CD14-positive monocyte (primary cell): ENCODE measurements at regions not wholly inside any gene's neighbourhood (a gene's known extent, or its start where the extent isn't known, plus 50 kb on each side); places are given as distances from the start of the nearest gene placed in this dataset.

Experiments
- DNase-seq, 3 donors: peaks; one replicate each; pipeline ENCODE4 v3.0.0-alpha.2; 2011 to 2022
- H2AFZ ChIP-seq: 2 replicates; pipeline ENCODE4 v1.6.0; 2012; ENCODE audit warnings: mild to moderate bottlenecking, low read depth, low read length, inconsistent platforms; ENCODE audit not compliant: insufficient read depth, poor library complexity, severe bottlenecking
- H3K27ac ChIP-seq, 2 donors: 1 replicate in 1 of 2; 2 replicates in 1 of 2; pipeline ENCODE4 v1.5.1; 2012 to 2013; ENCODE audit warnings: low read length in 2 of 2, control low read depth in 1 of 2, inconsistent platforms in 1 of 2, low read depth in 1 of 2, mild to moderate bottlenecking in 1 of 2
- H3K27me3 ChIP-seq, 2 donors: one replicate each; pipeline versions ENCODE4 v1.6.0 to v1.6.1; 2011 to 2013; ENCODE audit warnings: low read length in 2 of 2; ENCODE audit not compliant: control insufficient read depth in 2 of 2, insufficient read depth in 2 of 2
- H3K36me3 ChIP-seq, 2 donors: replicated peaks in 1 of 2; 1 replicate in 1 of 2; 2 replicates in 1 of 2; pipeline versions ENCODE4 v1.5.1 to v1.6.1; 2012 to 2013; ENCODE audit warnings: low read length in 2 of 2, control low read depth in 1 of 2, inconsistent platforms in 1 of 2, mild to moderate bottlenecking in 1 of 2; ENCODE audit not compliant: insufficient read depth in 2 of 2, control insufficient read depth in 1 of 2
- H3K4me1 ChIP-seq, 2 donors: 1 replicate in 1 of 2; 2 replicates in 1 of 2; pipeline versions ENCODE4 v1.5.1 to v1.6.1; 2012 to 2013; ENCODE audit warnings: low read length in 2 of 2, control low read depth in 1 of 2, inconsistent platforms in 1 of 2, mild to moderate bottlenecking in 1 of 2, moderate library complexity in 1 of 2; ENCODE audit not compliant: insufficient read depth in 2 of 2, control insufficient read depth in 1 of 2
- H3K4me2 ChIP-seq: replicated peaks from 2 replicates; pipeline ENCODE3; 2012; ENCODE audit warnings: low read length, moderate library complexity, mild to moderate bottlenecking; ENCODE audit not compliant: poor library complexity, severe bottlenecking; ENCODE audit errors: extremely low read depth
- H3K4me3 ChIP-seq, 3 experiments: fragments of 200-600 bp in 1 of 3; sonication (generic) in 1 of 3; replicated peaks in 1 of 3; 1 replicate in 2 of 3; 2 replicates in 1 of 3; pipeline ENCODE4 v1.5.1; 2011 to 2013; ENCODE audit warnings: low read length in 3 of 3, mild to moderate bottlenecking in 3 of 3, control low read depth in 2 of 3, low read depth in 2 of 3, inconsistent platforms in 1 of 3, moderate library complexity in 1 of 3
- H3K79me2 ChIP-seq: 2 replicates; pipeline ENCODE4 v1.6.0; 2012; ENCODE audit warnings: mild to moderate bottlenecking, control low read depth, inconsistent platforms, low read length, moderate library complexity; ENCODE audit not compliant: insufficient read depth
- H3K9ac ChIP-seq: 2 replicates; pipeline ENCODE4 v1.6.0; 2017; ENCODE audit warnings: low read length, mild to moderate bottlenecking; ENCODE audit not compliant: insufficient read depth, poor library complexity, severe bottlenecking
- H3K9me3 ChIP-seq, 2 donors: replicated peaks in 1 of 2; 1 replicate in 1 of 2; 2 replicates in 1 of 2; pipeline versions ENCODE4 v1.5.1 to v1.6.1; 2012 to 2013; ENCODE audit warnings: low read length in 2 of 2, control low read depth in 1 of 2; ENCODE audit not compliant: control insufficient read depth in 1 of 2, insufficient read depth in 1 of 2
- H4K20me1 ChIP-seq: 2 replicates; pipeline ENCODE4 v1.6.0; 2012; ENCODE audit warnings: mild to moderate bottlenecking, low read length, control low read depth, moderate library complexity; ENCODE audit not compliant: insufficient read depth
- H3K27ac Mint-ChIP-seq, 7 donors: one replicate each; pipeline ENCODE4 v1.8.0; 2020; ENCODE audit warnings: mild to moderate bottlenecking in 7 of 7, mixed read lengths in 7 of 7, moderate library complexity in 6 of 7, inconsistent platforms in 2 of 7
- H3K27me3 Mint-ChIP-seq, 3 donors: one replicate each; pipeline ENCODE4 v1.8.0; 2021 to 2022; ENCODE audit warnings: low read depth in 3 of 3, mild to moderate bottlenecking in 3 of 3, mixed read lengths in 3 of 3, moderate library complexity in 3 of 3, inconsistent platforms in 1 of 3
- H3K36me3 Mint-ChIP-seq, 2 donors: one replicate each; pipeline ENCODE4 v1.8.0; 2020; ENCODE audit warnings: mixed read lengths in 2 of 2, inconsistent platforms in 1 of 2, mild to moderate bottlenecking in 1 of 2
- H3K4me1 Mint-ChIP-seq: one replicate; pipeline ENCODE4 v1.8.0; 2020; ENCODE audit warnings: mild to moderate bottlenecking, mixed read lengths
- H3K4me3 Mint-ChIP-seq, 2 donors: one replicate each; pipeline ENCODE4 v1.8.0; 2020; ENCODE audit warnings: mild to moderate bottlenecking in 2 of 2, mixed read lengths in 2 of 2, moderate library complexity in 1 of 2
- H3K9me3 Mint-ChIP-seq, 7 donors: one replicate each; pipeline ENCODE4 v1.8.0; 2020 to 2022; ENCODE audit warnings: mixed read lengths in 7 of 7, mild to moderate bottlenecking in 6 of 7, moderate library complexity in 6 of 7, inconsistent platforms in 2 of 7
- WGBS: methylation state at CpG from one replicate; pipeline ENCODE4 v1.1.5; 2013; ENCODE audit warnings: missing lambda C conversion rate; ENCODE audit not compliant: insufficient coverage; 5-methylcytosine and 5-hydroxymethylcytosine counted together
- intact Hi-C, 2 donors: fragments of 100-400 bp; cut with micrococcal nuclease; formaldehyde crosslinking; loops; one replicate each; pipeline versions ENCODE4 v1.15.0 to v1.15.1; 2023
- TF ChIP-seq, protein P1 (sequence below): fragments of 200-600 bp; IDR thresholded peaks from one replicate; pipeline ENCODE4 v1.8.0; 2022; ENCODE audit warnings: antibody characterized with exemption, mild to moderate bottlenecking

DNA sequence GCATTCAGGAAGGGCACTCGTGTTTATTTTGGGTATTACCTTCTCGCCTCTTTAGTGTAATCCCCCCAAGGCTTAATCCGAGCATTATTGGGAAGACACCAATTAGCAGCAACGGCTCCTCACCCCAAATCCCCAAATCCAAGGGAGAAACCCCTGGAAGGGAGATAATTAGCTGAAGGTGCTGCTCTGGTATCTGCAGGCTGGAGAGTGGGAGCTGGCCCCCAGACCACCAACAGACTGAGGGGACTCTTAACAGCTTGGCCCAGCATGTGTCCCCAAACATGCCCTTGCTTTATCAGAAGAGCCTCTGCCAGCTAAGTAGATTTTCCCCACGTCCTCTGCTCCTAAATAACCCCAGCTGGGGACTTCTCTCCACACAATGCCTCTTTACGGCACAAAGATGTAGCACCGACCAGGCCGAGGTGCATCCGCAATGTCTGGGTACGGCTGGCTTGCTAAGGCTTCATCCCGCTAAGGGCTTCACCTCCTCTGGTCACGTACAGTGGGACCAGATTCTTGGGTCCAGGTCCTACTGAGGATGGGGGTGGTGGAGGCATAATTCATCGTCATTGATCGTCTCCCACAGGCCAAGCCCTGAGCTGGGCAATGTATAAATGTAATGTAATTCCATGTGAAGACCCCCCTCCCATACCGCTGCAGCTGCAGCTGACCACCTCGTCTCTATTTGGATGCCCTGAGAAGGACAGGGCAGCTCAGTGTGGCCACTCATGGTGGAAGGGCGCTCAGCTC lies 123.7 kb upstream of the GSC start:
- Histone ChIP-seq H3K27me3 (no peaks in the 10 kb centered on the region), H3K9ac (no peak overlapping the region), H3K27ac (no peak overlapping the region), H3K36me3 (no peaks in the 10 kb centered on the region), H2AFZ (no peak overlapping the region), H3K4me3 (no peak overlapping the region), H3K4me1 (no peaks in the 10 kb centered on the region), H3K9me3 (no peaks in the 10 kb centered on the region), H4K20me1 (no peaks in the 10 kb centered on the region), H3K4me2 (no peak overlapping the region), H3K79me2 (no peaks in the 10 kb centered on the region)
- no peak for DNase-seq
- Mint-ChIP-seq H3K9me3 (peaks cover 0 to 2% (median 0%) of the 10 kb centered on the region in 7 donors), H3K36me3 (no peaks in the 10 kb centered on the region), H3K4me3 (no peak overlapping the region), H3K4me1 (no peaks in the 10 kb centered on the region), H3K27ac (no peak overlapping the region), H3K27me3 (peaks cover 1 to 4% (median 2%) of the 10 kb centered on the region in 3 donors)
- TF ChIP-seq, protein P1, sequence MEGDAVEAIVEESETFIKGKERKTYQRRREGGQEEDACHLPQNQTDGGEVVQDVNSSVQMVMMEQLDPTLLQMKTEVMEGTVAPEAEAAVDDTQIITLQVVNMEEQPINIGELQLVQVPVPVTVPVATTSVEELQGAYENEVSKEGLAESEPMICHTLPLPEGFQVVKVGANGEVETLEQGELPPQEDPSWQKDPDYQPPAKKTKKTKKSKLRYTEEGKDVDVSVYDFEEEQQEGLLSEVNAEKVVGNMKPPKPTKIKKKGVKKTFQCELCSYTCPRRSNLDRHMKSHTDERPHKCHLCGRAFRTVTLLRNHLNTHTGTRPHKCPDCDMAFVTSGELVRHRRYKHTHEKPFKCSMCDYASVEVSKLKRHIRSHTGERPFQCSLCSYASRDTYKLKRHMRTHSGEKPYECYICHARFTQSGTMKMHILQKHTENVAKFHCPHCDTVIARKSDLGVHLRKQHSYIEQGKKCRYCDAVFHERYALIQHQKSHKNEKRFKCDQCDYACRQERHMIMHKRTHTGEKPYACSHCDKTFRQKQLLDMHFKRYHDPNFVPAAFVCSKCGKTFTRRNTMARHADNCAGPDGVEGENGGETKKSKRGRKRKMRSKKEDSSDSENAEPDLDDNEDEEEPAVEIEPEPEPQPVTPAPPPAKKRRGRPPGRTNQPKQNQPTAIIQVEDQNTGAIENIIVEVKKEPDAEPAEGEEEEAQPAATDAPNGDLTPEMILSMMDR, result no peak
- intact Hi-C loops, result no loop called here
- WGBS, result 77% methylated on average over 8 of the region's 17 CpGs

DNA sequence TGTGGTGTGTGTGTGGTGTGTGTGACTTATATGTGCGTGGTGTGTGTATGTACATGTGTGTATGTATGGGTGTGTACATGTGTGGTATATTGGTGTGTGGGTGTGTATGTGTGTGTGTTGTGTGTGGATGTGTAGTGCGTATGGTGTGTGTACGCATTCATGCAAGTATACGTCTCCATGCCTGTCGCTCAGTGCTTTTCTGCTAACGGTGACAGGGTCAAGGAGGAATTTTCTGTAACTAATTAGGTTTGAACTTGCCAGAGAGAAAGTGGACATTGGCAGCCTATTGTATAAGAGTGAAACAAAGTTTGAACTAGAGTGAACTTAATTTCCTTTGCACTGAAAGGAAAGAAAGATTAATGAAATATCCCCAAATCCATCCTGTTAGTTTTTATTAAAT lies 120.9 kb upstream of the GSC start:
- no peaks in the 10 kb centered on the region for H3K4me1 Mint-ChIP-seq
- no peaks in the 10 kb centered on the region for H3K27me3 ChIP-seq
- 94% methylated on average over 3 of the region's 6 CpGs for WGBS

More for the DNA sequence above, 120.9 kb upstream of the GSC start:
- peaks cover 0 to 2% (median 0%) of the 10 kb centered on the region in 7 donors for H3K9me3 Mint-ChIP-seq
- DNase-seq, result no peak
- H4K20me1 ChIP-seq, result no peaks in the 10 kb centered on the region
- no peak overlapping the region for H3K9ac ChIP-seq
- H2AFZ ChIP-seq, result no peak overlapping the region
- H3K4me1 ChIP-seq, result no peaks in the 10 kb centered on the region
- no peaks in the 10 kb centered on the region for H3K79me2 ChIP-seq
- no peaks in the 10 kb centered on the region for H3K36me3 Mint-ChIP-seq
- intact Hi-C loops, result no loop called here
- TF ChIP-seq, protein P1, result no peak
- H3K36me3 ChIP-seq, result no peaks in the 10 kb centered on the region
- no peaks in the 10 kb centered on the region for H3K9me3 ChIP-seq
- H3K27me3 Mint-ChIP-seq, result peaks cover 0 to 4% (median 0%) of the 10 kb centered on the region in 3 donors
- H3K27ac Mint-ChIP-seq, result no peak overlapping the region
- H3K4me3 Mint-ChIP-seq, result no peak overlapping the region
- H3K4me2 ChIP-seq, result no peak overlapping the region
- no peak overlapping the region for H3K27ac ChIP-seq
- no peak overlapping the region for H3K4me3 ChIP-seq
